ENCODE measurements at regions not wholly inside any gene's neighbourhood (a gene's known extent, or its start where the extent isn't known, plus 50 kb on each side); places are given as distances from the start of the nearest gene placed in this dataset.
"Not testable (repeated sequence)": the region's sequence is repeated elsewhere in the genome, so short reads cannot be mapped to it uniquely, and the experiment has no call there.

DNA sequence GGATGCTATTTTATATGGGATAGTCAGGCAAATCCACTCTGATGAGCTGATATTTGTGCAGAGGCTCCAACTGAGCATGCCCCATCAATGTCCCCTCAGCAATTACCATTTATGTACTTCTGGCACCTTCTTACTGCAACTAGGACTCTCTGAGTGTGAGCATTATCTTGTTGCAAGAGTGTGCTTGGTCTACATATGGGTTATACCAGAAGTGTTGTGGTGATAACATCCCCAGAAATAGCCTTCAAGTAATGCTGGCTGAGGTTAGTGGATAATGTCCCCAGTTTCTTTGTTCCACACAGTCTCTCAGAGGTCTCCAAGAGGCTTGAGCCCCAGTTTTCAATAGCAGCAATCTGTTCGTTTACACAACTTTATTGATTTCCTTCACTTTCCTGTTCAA is 408.6 kb downstream of the JRKL start:
- Mint-ChIP-seq H3K4me3 (no peak overlapping the region), H3K36me3 (ENCODE audit: low read depth) (no peaks in the 10 kb centered on the region), H3K9me3 (no peaks in the 10 kb centered on the region), H3K27ac (no peak overlapping the region), H3K27me3 (no peaks in the 10 kb centered on the region), H3K4me1 (no peaks in the 10 kb centered on the region)
- ChIA-PET CTCF (no interaction called here), POLR2A (no interaction called here)
- DNase-seq = no peak

DNA sequence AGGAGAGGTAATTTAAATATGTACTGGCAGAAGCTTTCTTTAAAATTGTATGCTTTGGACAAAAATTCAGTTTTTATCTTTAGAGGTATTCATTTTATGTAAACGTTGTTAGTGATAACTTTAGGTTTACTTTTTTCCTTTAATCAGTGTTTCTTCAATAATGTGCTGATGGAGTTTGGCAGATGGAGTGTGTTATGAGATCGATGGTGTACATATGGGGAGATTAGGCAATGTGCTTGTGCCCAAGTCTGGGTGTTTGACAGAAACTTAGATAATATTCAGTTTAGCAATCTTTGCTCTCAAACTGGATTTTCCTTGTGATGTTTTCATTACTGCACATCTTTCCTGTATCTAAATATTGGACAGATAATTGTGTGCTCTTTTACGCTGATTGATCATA is 425.4 kb downstream of the JRKL start:
- H3K4me1 Mint-ChIP-seq = no peaks in the 10 kb centered on the region
- no peaks in the 10 kb centered on the region for H3K27me3 Mint-ChIP-seq
- POLR2A ChIA-PET = no interaction called here
- no peaks in the 10 kb centered on the region for H3K9me3 Mint-ChIP-seq
- no peak for DNase-seq
- H3K4me3 Mint-ChIP-seq = no peak overlapping the region
- CTCF ChIA-PET = no interaction called here
- H3K27ac Mint-ChIP-seq = no peak overlapping the region
- no peaks in the 10 kb centered on the region for H3K36me3 Mint-ChIP-seq (ENCODE audit: low read depth)

DNA sequence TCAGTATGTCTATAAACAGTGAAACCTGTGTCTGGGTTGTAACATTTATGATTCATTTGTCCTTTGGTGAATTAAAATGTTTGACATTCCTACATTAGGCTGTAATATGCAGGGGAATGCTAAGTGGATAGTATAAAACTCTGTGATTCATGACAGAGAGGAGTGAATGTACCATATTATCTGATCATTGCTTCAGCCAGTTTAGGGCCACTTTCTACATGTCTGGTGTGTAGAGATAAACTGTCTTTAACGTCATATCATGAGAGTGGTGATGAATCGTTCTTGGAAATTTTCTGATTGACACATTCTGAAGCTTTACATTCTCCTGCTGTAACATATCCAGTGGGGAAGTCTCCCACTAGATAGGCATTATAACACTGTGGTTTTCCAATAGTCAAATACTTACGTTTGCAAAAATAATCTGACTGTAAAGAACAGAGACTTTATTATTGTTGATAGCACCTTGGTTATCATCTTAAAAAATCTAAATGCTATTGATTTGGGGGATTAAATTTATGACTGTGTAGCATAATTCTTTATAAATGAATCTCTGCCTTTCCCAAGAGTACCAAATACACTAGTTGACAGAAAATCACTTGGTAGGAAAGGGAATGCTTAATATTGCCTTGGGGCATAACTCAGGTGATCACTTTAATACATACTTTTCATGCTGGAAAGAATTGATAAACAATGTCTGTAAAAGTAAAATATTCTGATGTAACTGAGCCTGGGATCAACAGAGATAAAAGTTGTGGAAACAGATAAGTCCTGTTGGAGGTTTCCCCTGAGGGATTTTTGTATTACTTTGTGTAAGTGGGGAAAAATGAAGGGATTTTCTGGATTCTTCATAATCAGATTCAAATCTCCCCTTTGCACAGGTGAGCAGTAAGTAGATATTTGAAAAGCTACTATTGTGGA is 427.9 kb downstream of the JRKL start:
- Mint-ChIP-seq H3K27ac (no peak overlapping the region), H3K4me3 (no peak overlapping the region), H3K27me3 (no peaks in the 10 kb centered on the region), H3K36me3 (ENCODE audit: low read depth) (no peaks in the 10 kb centered on the region), H3K4me1 (no peaks in the 10 kb centered on the region), H3K9me3 (no peaks in the 10 kb centered on the region)
- ChIA-PET POLR2A (no interaction called here), CTCF (no interaction called here)
- no peak for DNase-seq

DNA sequence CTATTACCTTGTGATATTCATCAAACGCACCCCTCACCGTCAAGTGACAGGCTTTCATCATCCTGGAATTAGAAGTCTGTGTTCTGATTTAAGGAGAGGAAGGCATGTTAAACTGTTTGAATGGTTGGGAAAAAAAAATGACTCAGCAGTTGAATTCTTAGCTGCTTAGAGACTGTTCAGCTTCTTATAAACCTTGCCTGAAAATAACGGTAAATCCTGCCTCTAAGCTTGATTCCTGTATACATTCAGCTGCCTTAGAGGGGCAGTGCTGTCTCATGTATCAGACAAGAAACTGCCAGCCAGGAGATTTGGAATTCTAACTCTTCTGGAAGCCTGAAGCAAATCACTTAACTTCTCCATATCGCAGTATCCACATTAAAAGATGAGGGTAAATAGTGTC is 437.4 kb downstream of the JRKL start:
- Mint-ChIP-seq H3K9me3 (no peaks in the 10 kb centered on the region), H3K4me3 (no peak overlapping the region), H3K27ac (no peak overlapping the region), H3K4me1 (no peaks in the 10 kb centered on the region), H3K27me3 (no peaks in the 10 kb centered on the region), H3K36me3 (ENCODE audit: low read depth) (no peaks in the 10 kb centered on the region)
- ChIA-PET POLR2A (no interaction called here), CTCF (no interaction called here)
- no peak for DNase-seq

DNA sequence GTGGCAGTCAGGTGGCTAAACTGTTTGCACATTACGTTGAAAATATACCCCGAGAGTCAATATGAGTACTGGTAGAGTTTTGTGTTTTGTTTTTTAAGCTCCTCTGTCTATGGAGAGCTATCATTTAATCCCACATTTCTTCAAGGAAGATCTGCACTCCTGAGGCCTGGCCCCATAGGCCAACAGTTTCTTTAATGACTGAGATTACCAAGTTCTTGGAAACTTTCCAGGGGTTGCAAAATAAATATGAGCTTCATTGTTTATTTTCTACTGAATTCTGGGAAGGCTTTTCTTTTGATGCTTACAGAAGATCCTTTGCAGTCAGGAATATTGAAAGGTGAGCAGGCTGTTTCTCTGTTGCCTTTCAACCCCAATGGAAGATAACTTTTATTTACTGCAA is 452.0 kb downstream of the JRKL start:
- no peaks in the 10 kb centered on the region for H3K27me3 Mint-ChIP-seq
- no peaks in the 10 kb centered on the region for H3K36me3 Mint-ChIP-seq (ENCODE audit: low read depth)
- CTCF ChIA-PET = no interaction called here
- POLR2A ChIA-PET = no interaction called here
- no peak for DNase-seq
- H3K27ac Mint-ChIP-seq = no peak overlapping the region
- peaks cover 2% of the 10 kb centered on the region for H3K9me3 Mint-ChIP-seq
- H3K4me1 Mint-ChIP-seq = no peaks in the 10 kb centered on the region
- no peak overlapping the region for H3K4me3 Mint-ChIP-seq

DNA sequence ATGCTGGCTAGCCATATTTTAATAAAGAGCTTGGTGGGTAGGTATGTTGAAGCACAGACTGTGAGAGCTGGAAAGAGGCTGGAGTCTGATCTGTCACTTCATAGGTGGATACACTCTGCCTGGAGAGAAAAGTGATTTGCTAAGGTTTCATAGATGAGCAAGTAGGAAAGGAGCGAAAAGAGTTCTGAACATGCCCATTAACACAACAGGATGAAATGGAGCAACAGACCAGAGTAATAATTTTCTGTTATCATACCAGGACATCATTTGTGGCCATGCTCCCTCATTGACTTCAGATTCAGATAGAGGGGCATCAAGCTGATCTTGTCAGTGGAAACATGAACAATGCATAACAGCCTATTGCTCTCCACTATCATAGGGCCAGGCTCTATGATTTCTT is 452.9 kb downstream of the JRKL start:
- POLR2A ChIA-PET = no interaction called here
- no peaks in the 10 kb centered on the region for H3K27me3 Mint-ChIP-seq

DNA sequence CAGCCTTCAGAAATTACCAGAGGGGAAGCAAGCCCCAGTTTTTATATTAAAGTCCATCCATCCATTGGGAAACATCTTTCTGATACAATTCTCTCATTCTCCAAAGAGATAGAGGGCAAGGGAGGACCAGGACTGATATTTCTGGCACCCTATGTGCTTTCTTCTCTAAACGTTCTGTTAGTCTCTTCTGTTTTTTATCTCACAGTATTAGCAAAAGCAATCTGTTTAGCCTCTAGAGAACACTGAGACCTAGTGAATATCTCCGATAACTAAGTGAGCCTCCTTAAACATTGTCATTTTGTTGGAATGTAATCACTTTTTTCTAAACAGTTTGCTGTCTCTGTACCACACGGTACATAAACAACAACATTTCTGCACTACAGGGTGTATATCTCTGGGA is 464.6 kb downstream of the JRKL start:
- no peak overlapping the region for H3K27ac Mint-ChIP-seq

More for the DNA sequence above, 452.9 kb downstream of the JRKL start:
- Mint-ChIP-seq H3K4me3 (no peak overlapping the region), H3K9me3 (peaks cover 2% of the 10 kb centered on the region), H3K4me1 (no peaks in the 10 kb centered on the region), H3K27ac (no peak overlapping the region), H3K36me3 (ENCODE audit: low read depth) (no peaks in the 10 kb centered on the region)
- CTCF ChIA-PET = no interaction called here
- no peak for DNase-seq

DNA sequence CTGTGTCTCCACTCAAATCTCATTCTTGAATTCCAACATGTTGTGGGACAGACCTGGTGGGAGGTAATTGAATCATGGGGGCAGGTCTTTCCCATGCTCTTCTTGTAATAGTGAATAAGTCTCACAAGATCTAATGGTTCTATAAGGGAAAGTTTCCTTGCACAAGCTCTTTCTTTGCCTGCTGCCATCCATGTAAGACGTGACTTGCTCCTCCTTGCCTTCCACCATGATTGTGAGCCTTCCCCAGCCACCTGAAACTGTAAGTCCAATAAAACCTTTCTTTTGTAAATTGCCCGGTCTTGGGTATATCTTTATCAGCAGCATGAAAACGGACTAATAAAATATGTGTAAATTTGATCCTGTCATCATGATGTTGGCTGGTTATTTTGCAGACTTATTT is 471.9 kb downstream of the JRKL start:
- H3K27ac Mint-ChIP-seq; CTCF ChIA-PET; H3K36me3 Mint-ChIP-seq (ENCODE audit: low read depth); DNase-seq; H3K4me1 Mint-ChIP-seq; H3K4me3 Mint-ChIP-seq; H3K9me3 Mint-ChIP-seq; POLR2A ChIA-PET; H3K27me3 Mint-ChIP-seq: not testable (repeated sequence)

More for the DNA sequence above, 464.6 kb downstream of the JRKL start:
- no peak overlapping the region for H3K4me3 Mint-ChIP-seq
- POLR2A ChIA-PET = no interaction called here
- DNase-seq = no peak
- CTCF ChIA-PET = no interaction called here
- no peaks in the 10 kb centered on the region for H3K9me3 Mint-ChIP-seq
- H3K36me3 Mint-ChIP-seq (ENCODE audit: low read depth) = no peaks in the 10 kb centered on the region
- no peaks in the 10 kb centered on the region for H3K27me3 Mint-ChIP-seq
- H3K4me1 Mint-ChIP-seq = no peaks in the 10 kb centered on the region

DNA sequence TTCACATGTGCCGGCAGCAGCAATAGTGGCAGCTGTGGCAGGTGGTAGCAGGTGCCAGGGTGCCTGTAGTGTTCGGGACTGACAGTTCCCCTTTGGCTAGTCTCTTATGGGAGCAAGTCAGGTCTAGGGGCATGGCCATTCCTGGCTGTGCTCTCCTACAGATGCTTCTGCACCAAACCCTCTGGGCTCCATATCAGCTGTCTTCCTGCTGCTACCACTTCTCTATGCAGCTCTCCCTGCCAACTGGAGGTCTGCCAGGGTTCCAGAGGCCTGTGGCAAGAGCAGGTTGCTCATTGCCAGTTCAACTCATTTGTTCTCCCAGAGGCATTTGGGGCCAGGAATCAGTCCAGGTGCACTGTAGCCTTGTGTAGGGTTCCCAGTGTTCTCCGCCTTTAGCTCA is 473.7 kb downstream of the JRKL start:
- no peaks in the 10 kb centered on the region for H3K36me3 Mint-ChIP-seq (ENCODE audit: low read depth)
- CTCF ChIA-PET = no interaction called here
- no peak for DNase-seq
- POLR2A ChIA-PET = no interaction called here
- no peaks in the 10 kb centered on the region for H3K27me3 Mint-ChIP-seq
- H3K4me1 Mint-ChIP-seq = no peaks in the 10 kb centered on the region
- no peak overlapping the region for H3K27ac Mint-ChIP-seq
- no peak overlapping the region for H3K4me3 Mint-ChIP-seq
- peaks cover 6% of the 10 kb centered on the region for H3K9me3 Mint-ChIP-seq

DNA sequence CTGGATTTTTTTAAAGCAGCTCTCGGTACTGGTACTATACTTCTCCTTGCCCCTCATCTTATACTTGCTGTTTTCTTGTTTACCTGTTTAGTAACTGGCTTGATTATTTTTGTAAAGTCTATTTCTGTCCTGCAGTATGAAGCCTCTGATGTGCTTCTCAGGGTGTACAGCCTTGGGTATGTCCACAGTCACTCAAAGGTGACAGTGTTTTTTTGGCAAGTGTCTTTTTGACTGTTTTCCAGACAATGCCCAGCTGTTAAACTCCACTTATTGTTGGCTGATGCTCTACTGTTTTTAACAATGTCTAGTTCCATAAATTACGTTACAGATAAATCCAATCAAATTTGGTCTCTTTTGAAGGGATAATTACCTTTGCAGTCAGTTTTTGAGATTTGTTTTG is 475.2 kb downstream of the JRKL start:
- no peak for DNase-seq
- Mint-ChIP-seq H3K9me3 (peaks cover 6% of the 10 kb centered on the region), H3K4me3 (no peak overlapping the region), H3K36me3 (ENCODE audit: low read depth) (no peaks in the 10 kb centered on the region), H3K27ac (no peak overlapping the region), H3K4me1 (no peaks in the 10 kb centered on the region), H3K27me3 (no peaks in the 10 kb centered on the region)
- POLR2A ChIA-PET = no interaction called here
- CTCF ChIA-PET = no interaction called here

DNA sequence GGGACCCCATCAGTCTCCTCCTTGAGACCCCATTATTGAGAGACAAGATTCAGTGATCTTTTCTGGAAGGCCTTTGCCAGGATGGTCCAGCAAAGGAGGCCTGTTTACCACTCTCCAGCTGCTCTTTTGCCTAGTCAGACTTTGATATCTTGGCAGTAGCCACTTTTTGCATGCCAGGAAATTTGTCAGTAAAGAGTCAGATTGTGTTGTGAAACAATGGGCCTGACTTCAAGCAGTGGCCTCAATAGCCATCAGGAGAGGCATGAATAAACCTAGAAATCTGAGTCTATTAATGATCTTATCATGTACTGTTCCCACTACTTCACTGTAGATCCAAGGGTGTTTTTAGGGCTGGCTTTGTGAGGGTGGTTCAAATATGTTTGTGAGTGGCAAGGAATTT is 479.4 kb downstream of the JRKL start:
- Mint-ChIP-seq H3K36me3 (ENCODE audit: low read depth) (no peaks in the 10 kb centered on the region), H3K27me3 (no peaks in the 10 kb centered on the region), H3K4me3 (no peak overlapping the region), H3K9me3 (peaks cover 2% of the 10 kb centered on the region), H3K27ac (no peak overlapping the region), H3K4me1 (no peaks in the 10 kb centered on the region)
- POLR2A ChIA-PET = no interaction called here
- no peak for DNase-seq
- CTCF ChIA-PET = no interaction called here

DNA sequence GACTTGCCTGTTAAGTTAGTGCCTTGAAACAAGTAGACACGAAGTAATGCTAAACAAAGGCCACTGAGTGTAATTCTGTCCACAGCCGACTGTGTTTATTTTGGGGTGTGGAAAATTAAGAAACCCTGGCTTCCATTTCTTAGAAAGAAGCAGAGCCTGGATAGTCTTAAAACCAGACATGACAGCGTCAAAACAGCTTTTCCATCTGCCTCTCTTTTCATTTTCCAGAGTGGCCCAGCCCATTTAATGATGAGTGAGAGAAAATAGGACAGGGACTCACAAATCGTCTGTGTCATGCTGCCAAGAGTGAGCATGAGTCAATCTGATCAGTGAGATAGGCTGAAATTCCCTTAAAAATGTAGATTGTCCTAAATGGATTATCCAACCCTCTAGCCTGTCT is 485.9 kb downstream of the JRKL start:
- no peaks in the 10 kb centered on the region for H3K27me3 Mint-ChIP-seq
- DNase-seq = no peak
- H3K4me1 Mint-ChIP-seq = no peaks in the 10 kb centered on the region
- no peak overlapping the region for H3K4me3 Mint-ChIP-seq
- no peak overlapping the region for H3K27ac Mint-ChIP-seq
- POLR2A ChIA-PET = no interaction called here
- CTCF ChIA-PET = no interaction called here
- H3K9me3 Mint-ChIP-seq = no peaks in the 10 kb centered on the region
- no peaks in the 10 kb centered on the region for H3K36me3 Mint-ChIP-seq (ENCODE audit: low read depth)

DNA sequence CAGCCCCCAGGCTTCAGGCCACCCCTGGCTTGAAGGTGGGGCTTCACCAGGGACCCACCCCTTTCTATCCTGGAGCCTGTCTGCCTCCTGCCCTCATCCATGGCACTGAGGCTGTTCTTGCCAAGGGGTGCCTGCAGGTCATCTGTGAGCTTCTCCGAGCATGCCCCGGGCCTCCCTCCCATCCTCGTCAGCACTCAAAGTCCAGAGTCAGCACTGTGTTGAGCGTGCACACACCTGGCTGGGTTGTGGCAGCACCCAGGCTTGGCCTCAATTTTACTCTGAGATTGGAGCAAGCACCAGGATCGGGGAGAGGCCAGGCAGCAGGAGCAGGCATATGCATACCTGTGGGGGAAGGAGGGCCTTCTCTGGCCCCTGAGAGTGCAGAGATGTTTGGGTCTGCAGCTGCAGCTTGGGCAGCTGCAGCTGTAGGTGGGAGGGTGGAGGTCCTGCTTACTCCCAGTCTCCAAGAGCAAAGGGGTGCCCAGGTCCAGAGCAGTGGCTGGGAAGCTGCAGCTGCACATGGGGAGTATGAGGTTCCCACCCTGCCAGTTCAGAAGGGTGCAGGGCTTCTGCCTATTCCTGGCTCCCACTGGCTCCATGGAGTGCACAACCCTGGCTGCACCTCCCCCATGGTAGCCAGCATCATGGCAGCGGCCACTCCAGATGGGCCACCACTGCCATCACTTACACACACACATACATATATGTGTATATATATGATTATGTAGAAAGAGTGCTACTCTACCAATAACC is 488.7 kb downstream of the JRKL start:
- H3K9me3 Mint-ChIP-seq = no peaks in the 10 kb centered on the region
- H3K27me3 Mint-ChIP-seq = no peaks in the 10 kb centered on the region
- ChIA-PET POLR2A (no interaction called here), CTCF (no interaction called here)
- no peak for DNase-seq
- H3K4me1 Mint-ChIP-seq = no peaks in the 10 kb centered on the region
- H3K4me3 Mint-ChIP-seq = no peak overlapping the region
- no peak overlapping the region for H3K27ac Mint-ChIP-seq
- H3K36me3 Mint-ChIP-seq (ENCODE audit: low read depth) = no peaks in the 10 kb centered on the region

DNA sequence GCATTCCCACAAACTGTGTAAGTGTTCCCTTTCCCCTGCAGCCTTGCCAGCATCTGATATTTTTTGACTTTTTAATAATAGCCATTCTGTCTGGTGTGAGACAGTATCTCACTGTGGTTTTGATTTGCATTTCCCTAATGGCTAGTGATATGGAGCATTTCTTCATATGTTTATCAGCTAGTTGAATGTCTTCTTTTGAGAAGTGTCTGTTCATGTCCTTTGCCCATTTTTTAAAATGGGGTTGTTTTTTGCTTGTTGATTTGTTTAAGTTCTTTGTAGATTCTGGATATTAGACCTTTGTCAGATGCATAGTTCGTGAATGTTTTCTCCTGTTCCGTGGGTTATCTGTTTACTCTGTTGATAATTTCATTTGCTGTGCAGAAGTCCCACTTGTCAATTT is 492.8 kb downstream of the JRKL start:
- H3K9me3 Mint-ChIP-seq; H3K4me1 Mint-ChIP-seq; H3K27me3 Mint-ChIP-seq; H3K27ac Mint-ChIP-seq; POLR2A ChIA-PET; CTCF ChIA-PET; H3K36me3 Mint-ChIP-seq (ENCODE audit: low read depth); H3K4me3 Mint-ChIP-seq; DNase-seq: not testable (repeated sequence)

Measured in activated CD4-positive, alpha-beta T cell treated with anti-CD3 and anti-CD28 coated beads, Interleukin-2, amount 10 ng/mL, durations not matched to agents 7 days and 5 days (primary cell).